Spinal cord (tissue), 9 donors: ENCODE measurements at regions not wholly inside any gene's neighbourhood (a gene's known extent, or its start where the extent isn't known, plus 50 kb on each side); places are given as distances from the start of the nearest gene placed in this dataset.
"Not testable (repeated sequence)": the region's sequence is repeated elsewhere in the genome, so short reads cannot be mapped to it uniquely, and the experiment has no call there.

Experiments used
- DNase-seq, 6 donors: peaks; one replicate each; pipeline versions ENCODE4 v3.0.0 to v3.0.0-alpha.2; 2013 to 2015; ENCODE audit warnings: low spot score in 6 of 6, low read depth in 4 of 6
- H3K27ac ChIP-seq: one replicate; pipeline ENCODE4 v1.5.1; 2013; ENCODE audit warnings: low read depth, low read length, control low read depth
- H3K27me3 ChIP-seq: one replicate; pipeline ENCODE4 v1.6.1; 2013; ENCODE audit warnings: low read length; ENCODE audit not compliant: control insufficient read depth, insufficient read depth
- H3K36me3 ChIP-seq: one replicate; pipeline ENCODE4 v1.6.1; 2013; ENCODE audit warnings: low read length; ENCODE audit not compliant: control insufficient read depth, insufficient read depth
- H3K4me1 ChIP-seq: one replicate; pipeline ENCODE4 v1.6.1; 2013; ENCODE audit warnings: low read length; ENCODE audit not compliant: control insufficient read depth, insufficient read depth
- H3K4me3 ChIP-seq: one replicate; pipeline ENCODE4 v1.5.1; 2013; ENCODE audit warnings: low read depth, low read length, control low read depth
- H3K9me3 ChIP-seq: one replicate; pipeline ENCODE4 v1.6.1; 2013; ENCODE audit warnings: low read length; ENCODE audit not compliant: control insufficient read depth, insufficient read depth
- WGBS: methylation state at CpG from one replicate; pipeline ENCODE4 v1.1.5; 2013; ENCODE audit warnings: missing lambda C conversion rate; ENCODE audit not compliant: insufficient coverage; 5-methylcytosine and 5-hydroxymethylcytosine counted together
- donor health status: healthy.

- no peak overlapping the region for H3K4me3 ChIP-seq
- H3K36me3 ChIP-seq: no peaks in the 10 kb centered on the region
- H3K27ac ChIP-seq: no peak overlapping the region
- H3K4me1 ChIP-seq: peaks cover 3% of the 10 kb centered on the region
- WGBS: 33% methylated on average over 1 of the region's 1 CpG
- peak in 1 of 6 donors; percentile 65 for DNase-seq
- no peaks in the 10 kb centered on the region for H3K27me3 ChIP-seq
- no peaks in the 10 kb centered on the region for H3K9me3 ChIP-seq
Measured at GRCh38 chr16:26601335-26601734, 465.4 kb upstream of the C16orf82 start.

- Histone ChIP-seq H3K9me3 (no peaks in the 10 kb centered on the region), H3K27ac (no peak overlapping the region), H3K4me3 (no peak overlapping the region), H3K27me3 (no peaks in the 10 kb centered on the region), H3K36me3 (no peaks in the 10 kb centered on the region), H3K4me1 (no peaks in the 10 kb centered on the region)
- 53% methylated on average over 11 of the region's 13 CpGs for WGBS
- DNase-seq: peak in 2 of 6 donors; percentile 49 to 85
Measured at GRCh38 chr16:26605626-26606271, 461.0 kb upstream of the C16orf82 start.

- no peaks in the 10 kb centered on the region for H3K27me3 ChIP-seq
- no peak overlapping the region for H3K27ac ChIP-seq
- no peaks in the 10 kb centered on the region for H3K36me3 ChIP-seq
- H3K4me3 ChIP-seq: no peak overlapping the region
- H3K9me3 ChIP-seq: no peaks in the 10 kb centered on the region
- DNase-seq: no peak
- H3K4me1 ChIP-seq: no peaks in the 10 kb centered on the region
- WGBS: 83% methylated on average over 3 of the region's 3 CpGs
Measured at GRCh38 chr16:26606381-26607150, 460.2 kb upstream of the C16orf82 start.

- DNase-seq: peak; percentile 24 to 84 (median 38)
- Histone ChIP-seq H3K9me3 (no peaks in the 10 kb centered on the region), H3K27ac (no peak overlapping the region), H3K36me3 (no peaks in the 10 kb centered on the region), H3K4me1 (peaks cover 15% of the 10 kb centered on the region), H3K27me3 (no peaks in the 10 kb centered on the region), H3K4me3 (no peak overlapping the region)
- WGBS: 30% methylated on average over 7 of the region's 7 CpGs
Measured at GRCh38 chr16:26614237-26614841, 452.4 kb upstream of the C16orf82 start.

- WGBS: no CpG with 5 or more reads among the region's 2 CpGs
- DNase-seq: no peak
Measured at GRCh38 chr16:26623442-26623841, 443.3 kb upstream of the C16orf82 start.

GRCh38 chr16:26627958-26628357 is 438.8 kb upstream of the C16orf82 start:
- no peak for DNase-seq
- WGBS: no CpG with 5 or more reads among the region's 1 CpG
- Histone ChIP-seq H3K4me3 (no peak overlapping the region), H3K36me3 (no peaks in the 10 kb centered on the region), H3K27ac (no peak overlapping the region), H3K27me3 (peaks cover 2% of the 10 kb centered on the region), H3K4me1 (no peaks in the 10 kb centered on the region), H3K9me3 (peaks cover 3% of the 10 kb centered on the region)

More at GRCh38 chr16:26623442-26623841, 443.3 kb upstream of the C16orf82 start:
- Histone ChIP-seq H3K27me3 (peaks cover 2% of the 10 kb centered on the region), H3K4me3 (no peak overlapping the region), H3K9me3 (no peaks in the 10 kb centered on the region), H3K27ac (no peak overlapping the region), H3K36me3 (no peaks in the 10 kb centered on the region), H3K4me1 (no peaks in the 10 kb centered on the region)

- not testable (repeated sequence) for H3K4me1 ChIP-seq, H3K4me3 ChIP-seq, H3K36me3 ChIP-seq, H3K9me3 ChIP-seq, H3K27ac ChIP-seq, DNase-seq, H3K27me3 ChIP-seq
Measured at GRCh38 chr16:26631365-26631764, 435.4 kb upstream of the C16orf82 start.

GRCh38 chr16:26642047-26642664 is 424.6 kb upstream of the C16orf82 start:
- 50% methylated on average over 1 of the region's 5 CpGs for WGBS
- Histone ChIP-seq H3K36me3 (no peaks in the 10 kb centered on the region), H3K27ac (no peak overlapping the region), H3K9me3 (no peaks in the 10 kb centered on the region), H3K4me3 (no peak overlapping the region), H3K4me1 (no peaks in the 10 kb centered on the region), H3K27me3 (no peaks in the 10 kb centered on the region)
- no peak for DNase-seq

- no peaks in the 10 kb centered on the region for H3K4me1 ChIP-seq
- H3K4me3 ChIP-seq: no peak overlapping the region
- no peaks in the 10 kb centered on the region for H3K36me3 ChIP-seq
- H3K9me3 ChIP-seq: no peaks in the 10 kb centered on the region
- no CpG with 5 or more reads among the region's 3 CpGs for WGBS
- no peaks in the 10 kb centered on the region for H3K27me3 ChIP-seq
- H3K27ac ChIP-seq: no peak overlapping the region
- DNase-seq: no peak
Measured at GRCh38 chr16:26643519-26643918, 423.2 kb upstream of the C16orf82 start.
